ENCODE measurements at regions not wholly inside any gene's neighbourhood (a gene's known extent, or its start where the extent isn't known, plus 50 kb on each side); places are given as distances from the start of the nearest gene placed in this dataset.

DNA sequence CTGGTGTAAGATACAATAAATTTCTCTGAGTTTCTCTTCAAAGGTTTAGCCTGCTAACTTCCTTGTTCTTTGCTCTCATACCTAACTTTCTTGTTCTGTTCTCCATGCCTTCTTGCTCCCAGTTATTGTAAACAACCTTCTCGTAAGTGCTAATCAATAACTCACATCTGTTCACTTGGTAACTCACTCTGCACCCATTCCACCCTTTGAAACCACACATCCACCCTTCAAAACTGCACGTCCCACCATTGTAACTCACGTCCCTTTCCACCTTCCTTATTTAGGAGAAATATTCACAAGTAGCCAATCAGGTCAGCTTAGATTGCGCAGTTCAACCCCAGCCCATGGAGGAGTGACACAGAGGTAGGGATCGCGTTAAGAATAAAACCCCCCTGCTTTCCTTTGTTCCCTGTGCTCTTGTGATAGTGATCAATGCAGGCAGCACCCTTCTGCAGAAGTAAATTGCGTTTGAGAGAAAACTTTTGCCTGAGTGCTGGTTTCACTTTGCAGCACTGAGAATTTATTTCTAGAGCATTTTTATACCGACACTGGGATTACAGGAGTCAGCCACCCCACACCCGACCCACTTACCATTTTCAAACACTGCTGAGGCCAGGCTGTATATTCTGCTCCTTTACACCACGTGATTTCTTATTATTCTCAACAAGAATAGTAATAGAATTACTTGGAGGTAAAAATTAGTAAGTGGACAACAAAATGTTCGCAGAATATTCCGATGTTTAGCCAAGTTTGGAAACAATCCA is 789.2 kb upstream of the RGS18 start:
- Histone ChIP-seq H3K9ac (ENCODE audit: control insufficient read depth, extremely low read depth, insufficient read depth, low read length) (no peak overlapping the region), H3K36me3 (ENCODE audit: control insufficient read depth in 2 of 2, extremely low read depth in 1 of 2, insufficient read depth in 2 of 2, low read length in 2 of 2) (no peaks in the 10 kb centered on the region), H3K9me1 (ENCODE audit: control insufficient read depth, extremely low read depth, insufficient read depth, low read length) (no peaks in the 10 kb centered on the region), H3K4me1 (ENCODE audit: control insufficient read depth, extremely low read depth, insufficient read depth, low read length) (no peaks in the 10 kb centered on the region), H3K9me3 (ENCODE audit: control insufficient read depth, low read depth, low read length) (no peaks in the 10 kb centered on the region), H3K4me2 (ENCODE audit: control insufficient read depth, extremely low read depth, insufficient read depth, low read depth, low read length) (no peak overlapping the region), H2AFZ (ENCODE audit: control insufficient read depth, low read length) (no peak overlapping the region), H3K79me2 (ENCODE audit: control insufficient read depth, insufficient read depth, low read length) (no peaks in the 10 kb centered on the region), H3K27ac (ENCODE audit: control insufficient read depth, insufficient read depth, low read length) (no peak overlapping the region), H3K27me3 (ENCODE audit: control insufficient read depth, extremely low read depth, insufficient read depth, low read length) (no peaks in the 10 kb centered on the region), H3K4me3 (ENCODE audit: control insufficient read depth in 2 of 3, extremely low read depth in 1 of 3, insufficient read depth in 2 of 3, low read depth in 1 of 3, low read length in 3 of 3) (no peak overlapping the region), H4K20me1 (ENCODE audit: control insufficient read depth, extremely low read depth, insufficient read depth, low read length) (no peaks in the 10 kb centered on the region)
- FAIRE-seq (no peak), DNase-seq (ENCODE audit: low read depth, low spot score) (no peak)
- dilution Hi-C loops (cut with MboI; ENCODE audit: extremely low pct_ligation_motif_present, low sequenced_read_pairs), result no loop called here
- TF ChIP-seq, protein P1, sequence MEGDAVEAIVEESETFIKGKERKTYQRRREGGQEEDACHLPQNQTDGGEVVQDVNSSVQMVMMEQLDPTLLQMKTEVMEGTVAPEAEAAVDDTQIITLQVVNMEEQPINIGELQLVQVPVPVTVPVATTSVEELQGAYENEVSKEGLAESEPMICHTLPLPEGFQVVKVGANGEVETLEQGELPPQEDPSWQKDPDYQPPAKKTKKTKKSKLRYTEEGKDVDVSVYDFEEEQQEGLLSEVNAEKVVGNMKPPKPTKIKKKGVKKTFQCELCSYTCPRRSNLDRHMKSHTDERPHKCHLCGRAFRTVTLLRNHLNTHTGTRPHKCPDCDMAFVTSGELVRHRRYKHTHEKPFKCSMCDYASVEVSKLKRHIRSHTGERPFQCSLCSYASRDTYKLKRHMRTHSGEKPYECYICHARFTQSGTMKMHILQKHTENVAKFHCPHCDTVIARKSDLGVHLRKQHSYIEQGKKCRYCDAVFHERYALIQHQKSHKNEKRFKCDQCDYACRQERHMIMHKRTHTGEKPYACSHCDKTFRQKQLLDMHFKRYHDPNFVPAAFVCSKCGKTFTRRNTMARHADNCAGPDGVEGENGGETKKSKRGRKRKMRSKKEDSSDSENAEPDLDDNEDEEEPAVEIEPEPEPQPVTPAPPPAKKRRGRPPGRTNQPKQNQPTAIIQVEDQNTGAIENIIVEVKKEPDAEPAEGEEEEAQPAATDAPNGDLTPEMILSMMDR (optimal IDR thresholded peaks at IDR 0.05 in 1 of 3, IDR thresholded peaks at IDR 0.05 in 1 of 3, conservative IDR thresholded peaks at IDR 0.05 in 1 of 3; ENCODE audit: extremely low read depth in 1 of 3, insufficient read depth in 2 of 3, low read length in 3 of 3), result no peak
- no peak for TF ChIP-seq EZH2 (IDR thresholded peaks at IDR 0.05; ENCODE audit: low read length)

DNA sequence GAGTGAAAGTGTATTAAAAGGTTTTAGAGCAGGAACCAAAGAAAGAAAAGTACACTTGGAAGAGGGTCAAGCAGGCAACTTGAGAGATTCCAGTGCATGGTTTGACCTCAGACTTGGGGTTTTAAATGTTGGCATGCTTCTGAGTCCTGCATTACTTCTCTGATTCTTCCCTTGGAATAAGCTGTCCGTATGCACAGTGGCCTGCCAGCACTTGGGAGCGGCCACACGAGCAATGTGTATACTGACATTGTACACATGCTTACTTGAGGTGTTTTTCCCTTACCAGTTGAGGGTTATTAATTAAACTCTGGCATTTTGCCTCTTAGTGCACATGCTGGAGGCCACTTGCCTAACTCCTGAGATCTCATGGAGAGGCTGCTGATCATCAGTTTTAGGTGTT is 786.6 kb upstream of the RGS18 start:
- H3K4me3 ChIP-seq (ENCODE audit: control insufficient read depth in 2 of 3, extremely low read depth in 1 of 3, insufficient read depth in 2 of 3, low read depth in 1 of 3, low read length in 3 of 3), result no peak overlapping the region
- TF ChIP-seq, protein P1 (optimal IDR thresholded peaks at IDR 0.05 in 1 of 3, IDR thresholded peaks at IDR 0.05 in 1 of 3, conservative IDR thresholded peaks at IDR 0.05 in 1 of 3; ENCODE audit: extremely low read depth in 1 of 3, insufficient read depth in 2 of 3, low read length in 3 of 3), result no peak
- no peak for TF ChIP-seq EZH2 (IDR thresholded peaks at IDR 0.05; ENCODE audit: low read length)
- no peak overlapping the region for H3K9ac ChIP-seq (ENCODE audit: control insufficient read depth, extremely low read depth, insufficient read depth, low read length)
- H3K79me2 ChIP-seq (ENCODE audit: control insufficient read depth, insufficient read depth, low read length), result no peaks in the 10 kb centered on the region
- H3K36me3 ChIP-seq (ENCODE audit: control insufficient read depth in 2 of 2, extremely low read depth in 1 of 2, insufficient read depth in 2 of 2, low read length in 2 of 2), result no peaks in the 10 kb centered on the region
- no peak overlapping the region for H3K27ac ChIP-seq (ENCODE audit: control insufficient read depth, insufficient read depth, low read length)
- DNase-seq (ENCODE audit: low read depth, low spot score) (no peak), FAIRE-seq (no peak)
- no peaks in the 10 kb centered on the region for H3K9me1 ChIP-seq (ENCODE audit: control insufficient read depth, extremely low read depth, insufficient read depth, low read length)
- no peak overlapping the region for H2AFZ ChIP-seq (ENCODE audit: control insufficient read depth, low read length)
- H3K27me3 ChIP-seq (ENCODE audit: control insufficient read depth, extremely low read depth, insufficient read depth, low read length), result no peaks in the 10 kb centered on the region
- H3K4me1 ChIP-seq (ENCODE audit: control insufficient read depth, extremely low read depth, insufficient read depth, low read length), result no peaks in the 10 kb centered on the region
- no peaks in the 10 kb centered on the region for H4K20me1 ChIP-seq (ENCODE audit: control insufficient read depth, extremely low read depth, insufficient read depth, low read length)
- no peak overlapping the region for H3K4me2 ChIP-seq (ENCODE audit: control insufficient read depth, extremely low read depth, insufficient read depth, low read depth, low read length)
- no peaks in the 10 kb centered on the region for H3K9me3 ChIP-seq (ENCODE audit: control insufficient read depth, low read depth, low read length)
- dilution Hi-C loops (cut with MboI; ENCODE audit: extremely low pct_ligation_motif_present, low sequenced_read_pairs), result no loop called here

Measured in keratinocyte (primary cell).